ENCODE measurements at regions not wholly inside any gene's neighbourhood (a gene's known extent, or its start where the extent isn't known, plus 50 kb on each side); places are given as distances from the start of the nearest gene placed in this dataset.

DNA sequence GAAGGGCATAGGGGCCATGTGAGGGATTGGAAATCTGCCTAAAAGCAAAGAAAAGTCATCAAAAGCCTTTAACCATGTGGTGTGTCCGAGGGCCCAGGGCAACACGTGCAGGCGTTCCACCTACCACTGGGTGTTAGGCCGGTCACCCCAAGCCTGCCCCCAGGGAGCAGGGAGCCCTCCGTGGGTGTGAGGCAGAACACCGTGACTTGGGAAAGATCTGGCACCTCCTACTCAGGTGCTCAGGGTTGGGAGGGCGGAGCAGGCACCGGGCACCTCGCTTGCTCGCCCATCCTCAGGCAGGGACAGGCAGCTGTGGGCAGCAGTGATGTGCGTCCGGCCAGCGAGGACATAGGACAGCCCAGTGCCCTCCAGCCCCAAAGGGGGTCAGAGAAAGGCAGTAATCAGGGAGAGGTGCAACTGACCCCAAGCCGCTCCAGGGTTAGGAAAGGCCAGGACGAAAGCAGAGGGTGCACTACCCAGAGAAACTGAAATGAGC, 80.7 kb upstream of the CHST15 start:
- no peak for DNase-seq
- Histone ChIP-seq H3K9me3 (ENCODE audit: control insufficient read depth in 2 of 2, low read length in 2 of 2) (no peaks in the 10 kb centered on the region), H3K4me3 (ENCODE audit: low read depth, low read length) (no peak overlapping the region), H3K27me3 (ENCODE audit: control insufficient read depth, insufficient read depth, low read length) (no peaks in the 10 kb centered on the region), H3K27ac (ENCODE audit: insufficient read depth, low read length, poor library complexity, severe bottlenecking) (no peak overlapping the region), H3K36me3 (ENCODE audit: control insufficient read depth, insufficient read depth, low read length) (no peaks in the 10 kb centered on the region), H3K4me1 (ENCODE audit: control insufficient read depth, insufficient read depth, low read length, poor library complexity, severe bottlenecking) (no peaks in the 10 kb centered on the region)
- Mint-ChIP-seq H3K4me1 (no peaks in the 10 kb centered on the region), H3K36me3 (no peaks in the 10 kb centered on the region), H3K4me3 (no peak overlapping the region), H3K27ac (no peak overlapping the region), H3K27me3 (peaks cover 3% of the 10 kb centered on the region), H3K9me3 (peaks cover 0 to 2% (median 0%) of the 10 kb centered on the region in 7 donors)
- no peak for ATAC-seq (ENCODE audit: low read depth in 2 of 2)

- ATAC-seq (ENCODE audit: low read depth in 2 of 2) (no peak), DNase-seq (no peak)
- Histone ChIP-seq H3K27ac (ENCODE audit: insufficient read depth, low read length, poor library complexity, severe bottlenecking) (no peak overlapping the region), H3K36me3 (ENCODE audit: control insufficient read depth, insufficient read depth, low read length) (no peaks in the 10 kb centered on the region), H3K27me3 (ENCODE audit: control insufficient read depth, insufficient read depth, low read length) (no peaks in the 10 kb centered on the region), H3K4me3 (ENCODE audit: low read depth, low read length) (no peak overlapping the region), H3K4me1 (ENCODE audit: control insufficient read depth, insufficient read depth, low read length, poor library complexity, severe bottlenecking) (no peaks in the 10 kb centered on the region), H3K9me3 (ENCODE audit: control insufficient read depth in 2 of 2, low read length in 2 of 2) (no peaks in the 10 kb centered on the region)
- H3K4me3 Mint-ChIP-seq, result no peak overlapping the region
- H3K9me3 Mint-ChIP-seq, result peaks cover 0 to 2% (median 0%) of the 10 kb centered on the region in 7 donors
- H3K4me1 Mint-ChIP-seq, result no peaks in the 10 kb centered on the region
- H3K27me3 Mint-ChIP-seq, result no peaks in the 10 kb centered on the region
- H3K27ac Mint-ChIP-seq, result no peak overlapping the region
- no peaks in the 10 kb centered on the region for H3K36me3 Mint-ChIP-seq
Observed at GRCh38 chr10:124173298-124173900, 80.0 kb upstream of the CHST15 start.

- Mint-ChIP-seq H3K27me3 (no peaks in the 10 kb centered on the region), H3K9me3 (peaks cover 0 to 2% (median 0%) of the 10 kb centered on the region in 7 donors), H3K4me1 (no peaks in the 10 kb centered on the region), H3K36me3 (no peaks in the 10 kb centered on the region), H3K27ac (no peak overlapping the region), H3K4me3 (no peak overlapping the region)
- H3K4me1 ChIP-seq (ENCODE audit: control insufficient read depth, insufficient read depth, low read length, poor library complexity, severe bottlenecking), result no peaks in the 10 kb centered on the region
- no peak overlapping the region for H3K4me3 ChIP-seq (ENCODE audit: low read depth, low read length)
- no peaks in the 10 kb centered on the region for H3K27me3 ChIP-seq (ENCODE audit: control insufficient read depth, insufficient read depth, low read length)
- ATAC-seq (ENCODE audit: low read depth in 2 of 2), result no peak
- no peak overlapping the region for H3K27ac ChIP-seq (ENCODE audit: insufficient read depth, low read length, poor library complexity, severe bottlenecking)
- H3K36me3 ChIP-seq (ENCODE audit: control insufficient read depth, insufficient read depth, low read length), result no peaks in the 10 kb centered on the region
- no peaks in the 10 kb centered on the region for H3K9me3 ChIP-seq (ENCODE audit: control insufficient read depth in 2 of 2, low read length in 2 of 2)
- no peak for DNase-seq
Observed at GRCh38 chr10:124172181-124172916, 79.0 kb upstream of the CHST15 start.

DNA sequence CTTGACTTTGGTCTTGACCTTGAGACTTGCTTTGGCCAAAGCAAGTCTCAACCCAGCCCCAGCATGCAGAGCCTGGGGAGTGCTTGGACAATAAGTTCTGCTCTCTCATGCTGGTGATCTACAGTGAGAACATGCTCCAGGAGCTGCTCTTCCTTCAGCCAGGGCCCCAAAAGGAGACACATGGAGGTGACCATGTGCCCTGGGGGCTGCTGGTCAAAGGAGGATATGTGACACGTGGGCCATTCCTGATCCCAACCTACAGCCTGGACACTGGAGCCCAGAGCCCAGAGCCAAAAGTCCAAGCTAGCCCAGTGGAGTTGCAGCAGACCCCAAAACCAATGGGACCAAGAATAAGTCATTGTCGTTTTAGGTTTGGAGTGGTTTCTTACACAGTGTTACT, 78.2 kb upstream of the CHST15 start:
- Histone ChIP-seq H3K9me3 (ENCODE audit: control insufficient read depth in 2 of 2, low read length in 2 of 2) (no peaks in the 10 kb centered on the region), H3K27ac (ENCODE audit: insufficient read depth, low read length, poor library complexity, severe bottlenecking) (no peak overlapping the region), H3K4me1 (ENCODE audit: control insufficient read depth, insufficient read depth, low read length, poor library complexity, severe bottlenecking) (no peaks in the 10 kb centered on the region), H3K36me3 (ENCODE audit: control insufficient read depth, insufficient read depth, low read length) (no peaks in the 10 kb centered on the region), H3K27me3 (ENCODE audit: control insufficient read depth, insufficient read depth, low read length) (no peaks in the 10 kb centered on the region), H3K4me3 (ENCODE audit: low read depth, low read length) (no peak overlapping the region)
- DNase-seq, result no peak
- Mint-ChIP-seq H3K4me3 (no peak overlapping the region), H3K4me1 (no peaks in the 10 kb centered on the region), H3K9me3 (peaks cover 0 to 2% (median 0%) of the 10 kb centered on the region in 7 donors), H3K27ac (no peak overlapping the region), H3K27me3 (peaks cover 4% of the 10 kb centered on the region), H3K36me3 (no peaks in the 10 kb centered on the region)
- ATAC-seq (ENCODE audit: low read depth in 2 of 2), result no peak

DNA sequence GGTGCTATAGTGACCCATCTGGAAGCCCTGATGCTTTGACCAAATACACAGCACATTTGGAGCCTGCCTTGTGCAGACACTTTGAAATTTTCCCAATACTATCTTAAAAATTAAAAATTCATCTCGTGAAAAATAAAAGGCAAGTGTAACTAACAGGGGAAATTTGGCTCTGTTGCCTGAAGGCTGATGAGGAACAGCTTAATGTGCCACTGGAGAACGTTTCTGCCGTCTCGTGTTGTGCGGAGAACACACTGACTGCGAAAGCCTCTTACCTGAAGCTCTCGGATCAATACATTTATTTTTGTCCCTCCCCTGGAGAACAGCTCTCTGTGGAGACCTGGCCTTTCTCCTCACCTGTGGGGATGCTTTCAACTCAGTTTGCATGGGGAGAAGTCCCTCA, 77.2 kb upstream of the CHST15 start:
- DNase-seq, result no peak
- Mint-ChIP-seq H3K4me3 (no peak overlapping the region), H3K9me3 (peaks cover 0 to 2% (median 0%) of the 10 kb centered on the region in 7 donors)

DNA sequence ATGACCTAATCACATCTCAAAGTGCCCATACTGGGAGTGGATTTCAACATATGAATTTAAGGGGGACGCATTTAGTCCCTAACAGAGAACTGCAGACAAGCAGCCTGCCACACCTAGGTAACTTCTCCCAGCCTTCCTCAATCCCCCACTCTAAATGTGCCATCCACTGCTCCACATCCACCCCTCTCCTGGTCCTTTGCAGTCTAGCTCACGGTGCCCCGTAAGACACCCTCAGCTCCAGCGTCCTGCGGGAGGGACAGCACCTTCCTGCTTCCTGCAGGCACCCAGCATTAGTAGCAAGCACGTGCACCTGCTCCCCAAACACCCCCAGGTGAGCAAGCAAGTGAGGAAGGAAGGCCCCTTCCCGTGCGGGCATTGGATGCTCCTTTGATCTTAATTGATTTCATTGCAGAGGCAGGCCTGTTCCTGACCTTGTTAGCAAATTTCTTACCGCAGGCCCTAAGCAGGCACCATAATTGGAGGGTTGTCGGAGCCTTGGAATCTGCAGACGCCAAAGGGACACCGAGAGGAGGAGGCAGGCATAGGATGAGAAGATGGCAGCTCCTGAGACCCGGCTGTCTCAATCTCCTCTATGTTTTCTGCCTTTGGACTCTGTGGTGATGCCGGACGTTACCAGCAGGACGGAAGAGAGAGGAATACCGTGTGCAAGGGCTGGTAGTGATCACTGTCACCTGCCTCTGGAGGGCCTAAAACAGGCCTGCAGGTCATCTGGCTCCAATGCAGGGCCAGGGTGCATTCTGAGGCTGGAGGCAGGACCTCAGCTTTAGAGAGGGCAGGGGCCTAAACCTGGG, 75.8 kb upstream of the CHST15 start:
- Histone ChIP-seq H3K36me3 (ENCODE audit: control insufficient read depth, insufficient read depth, low read length) (no peaks in the 10 kb centered on the region), H3K27me3 (ENCODE audit: control insufficient read depth, insufficient read depth, low read length) (no peaks in the 10 kb centered on the region), H3K4me1 (ENCODE audit: control insufficient read depth, insufficient read depth, low read length, poor library complexity, severe bottlenecking) (no peaks in the 10 kb centered on the region), H3K9me3 (ENCODE audit: control insufficient read depth in 2 of 2, low read length in 2 of 2) (no peaks in the 10 kb centered on the region), H3K27ac (ENCODE audit: insufficient read depth, low read length, poor library complexity, severe bottlenecking) (no peak overlapping the region), H3K4me3 (ENCODE audit: low read depth, low read length) (no peak overlapping the region)
- Mint-ChIP-seq H3K36me3 (no peaks in the 10 kb centered on the region), H3K9me3 (peaks cover 0 to 2% (median 0%) of the 10 kb centered on the region in 7 donors), H3K4me1 (no peaks in the 10 kb centered on the region), H3K27ac (no peak overlapping the region), H3K27me3 (peaks cover 4% of the 10 kb centered on the region), H3K4me3 (no peak overlapping the region)
- DNase-seq, result no peak
- no peak for ATAC-seq (ENCODE audit: low read depth in 2 of 2)

More for the DNA sequence above, 77.2 kb upstream of the CHST15 start:
- no peaks in the 10 kb centered on the region for H3K27me3 ChIP-seq (ENCODE audit: control insufficient read depth, insufficient read depth, low read length)
- no peaks in the 10 kb centered on the region for H3K4me1 Mint-ChIP-seq
- no peak overlapping the region for H3K27ac Mint-ChIP-seq
- no peaks in the 10 kb centered on the region for H3K36me3 Mint-ChIP-seq
- H3K36me3 ChIP-seq (ENCODE audit: control insufficient read depth, insufficient read depth, low read length), result no peaks in the 10 kb centered on the region
- no peak for ATAC-seq (ENCODE audit: low read depth in 2 of 2)
- H3K9me3 ChIP-seq (ENCODE audit: control insufficient read depth in 2 of 2, low read length in 2 of 2), result no peaks in the 10 kb centered on the region
- H3K27ac ChIP-seq (ENCODE audit: insufficient read depth, low read length, poor library complexity, severe bottlenecking), result no peak overlapping the region
- H3K4me3 ChIP-seq (ENCODE audit: low read depth, low read length), result no peak overlapping the region
- peaks cover 4% of the 10 kb centered on the region for H3K27me3 Mint-ChIP-seq
- H3K4me1 ChIP-seq (ENCODE audit: control insufficient read depth, insufficient read depth, low read length, poor library complexity, severe bottlenecking), result no peaks in the 10 kb centered on the region

DNA sequence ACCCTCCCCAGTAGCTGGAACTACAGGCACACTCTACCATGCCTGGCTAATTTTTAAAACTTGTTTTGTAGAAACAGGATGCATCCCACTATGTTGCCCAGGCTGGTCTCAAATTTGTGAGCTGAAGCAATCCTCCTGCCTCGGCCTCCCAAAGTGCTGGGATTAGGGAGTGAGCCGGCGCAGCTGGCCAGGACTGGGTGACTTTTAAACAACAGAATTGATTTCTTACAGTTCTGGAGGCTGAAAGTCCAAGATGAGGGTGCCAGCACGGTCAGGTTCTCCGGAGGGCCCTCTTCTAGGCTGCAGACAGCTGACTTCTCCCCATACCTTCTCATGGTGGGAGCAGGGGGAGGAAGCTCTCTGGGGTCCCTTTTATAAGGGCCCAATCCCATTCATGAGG, 75.2 kb upstream of the CHST15 start:
- H3K27ac Mint-ChIP-seq, result no peak overlapping the region
- Histone ChIP-seq H3K4me3 (ENCODE audit: low read depth, low read length) (no peak overlapping the region), H3K27me3 (ENCODE audit: control insufficient read depth, insufficient read depth, low read length) (no peaks in the 10 kb centered on the region), H3K4me1 (ENCODE audit: control insufficient read depth, insufficient read depth, low read length, poor library complexity, severe bottlenecking) (no peaks in the 10 kb centered on the region), H3K27ac (ENCODE audit: insufficient read depth, low read length, poor library complexity, severe bottlenecking) (no peak overlapping the region), H3K9me3 (ENCODE audit: control insufficient read depth in 2 of 2, low read length in 2 of 2) (no peaks in the 10 kb centered on the region), H3K36me3 (ENCODE audit: control insufficient read depth, insufficient read depth, low read length) (no peaks in the 10 kb centered on the region)
- H3K9me3 Mint-ChIP-seq, result peaks cover 0 to 2% (median 0%) of the 10 kb centered on the region in 7 donors
- no peak for ATAC-seq (ENCODE audit: low read depth in 2 of 2)
- no peak for DNase-seq
- H3K4me3 Mint-ChIP-seq, result no peak overlapping the region
- peaks cover 4% of the 10 kb centered on the region for H3K27me3 Mint-ChIP-seq
- no peaks in the 10 kb centered on the region for H3K36me3 Mint-ChIP-seq
- H3K4me1 Mint-ChIP-seq, result no peaks in the 10 kb centered on the region

All from CD4-positive, CD25-positive, alpha-beta regulatory T cell (primary cell).